ENCODE measurements at regions not wholly inside any gene's neighbourhood (a gene's known extent, or its start where the extent isn't known, plus 50 kb on each side); places are given as distances from the start of the nearest gene placed in this dataset.

DNA sequence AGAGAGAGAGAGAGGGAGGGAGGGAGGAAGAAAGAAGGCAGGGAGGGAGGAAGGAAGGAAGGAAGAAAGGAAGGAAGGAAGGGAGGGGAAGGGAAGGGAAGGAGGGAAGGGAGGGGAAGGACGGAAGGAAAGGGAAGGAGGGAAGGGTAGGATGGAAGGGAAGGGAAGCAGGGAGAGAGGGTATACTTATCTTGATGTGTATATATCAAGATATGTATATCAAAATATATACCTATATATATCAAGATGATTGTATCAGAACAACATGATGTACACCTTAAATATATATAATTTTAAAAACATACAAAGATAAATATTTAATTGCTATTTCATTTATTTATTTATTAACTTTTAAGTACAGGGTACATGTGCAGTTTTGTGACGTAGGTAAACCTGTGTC, 96.8 kb upstream of the ADAMTS16 start:
- TF ChIP-seq, protein P1, sequence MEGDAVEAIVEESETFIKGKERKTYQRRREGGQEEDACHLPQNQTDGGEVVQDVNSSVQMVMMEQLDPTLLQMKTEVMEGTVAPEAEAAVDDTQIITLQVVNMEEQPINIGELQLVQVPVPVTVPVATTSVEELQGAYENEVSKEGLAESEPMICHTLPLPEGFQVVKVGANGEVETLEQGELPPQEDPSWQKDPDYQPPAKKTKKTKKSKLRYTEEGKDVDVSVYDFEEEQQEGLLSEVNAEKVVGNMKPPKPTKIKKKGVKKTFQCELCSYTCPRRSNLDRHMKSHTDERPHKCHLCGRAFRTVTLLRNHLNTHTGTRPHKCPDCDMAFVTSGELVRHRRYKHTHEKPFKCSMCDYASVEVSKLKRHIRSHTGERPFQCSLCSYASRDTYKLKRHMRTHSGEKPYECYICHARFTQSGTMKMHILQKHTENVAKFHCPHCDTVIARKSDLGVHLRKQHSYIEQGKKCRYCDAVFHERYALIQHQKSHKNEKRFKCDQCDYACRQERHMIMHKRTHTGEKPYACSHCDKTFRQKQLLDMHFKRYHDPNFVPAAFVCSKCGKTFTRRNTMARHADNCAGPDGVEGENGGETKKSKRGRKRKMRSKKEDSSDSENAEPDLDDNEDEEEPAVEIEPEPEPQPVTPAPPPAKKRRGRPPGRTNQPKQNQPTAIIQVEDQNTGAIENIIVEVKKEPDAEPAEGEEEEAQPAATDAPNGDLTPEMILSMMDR (IDR thresholded peaks at IDR 0.05): no peak
- Histone ChIP-seq H3K27ac (no peak overlapping the region), H3K36me3 (no peaks in the 10 kb centered on the region), H3K4me3 (no peak overlapping the region), H3K9me3 (no peaks in the 10 kb centered on the region), H3K27me3 (no peaks in the 10 kb centered on the region), H3K4me1 (no peaks in the 10 kb centered on the region)
- 27 to 44% methylated on average over 2 of the region's 2 CpGs for WGBS, 2 donors
- intact Hi-C loops (cut with DNase I): no loop called here
- no peak for DNase-seq
- ATAC-seq: no peak
- FAIRE-seq: no peak

GRCh38 chr5:5044247-5044840, 95.8 kb upstream of the ADAMTS16 start:
- WGBS, 2 donors: 50 to 65% methylated on average over 3 of the region's 3 CpGs
- FAIRE-seq (no peak), DNase-seq (no peak), ATAC-seq (no peak)
- intact Hi-C loops (cut with DNase I): no loop called here
- Histone ChIP-seq H3K4me1 (no peaks in the 10 kb centered on the region), H3K36me3 (no peaks in the 10 kb centered on the region), H3K4me3 (no peak overlapping the region), H3K27ac (no peak overlapping the region), H3K27me3 (no peaks in the 10 kb centered on the region), H3K9me3 (no peaks in the 10 kb centered on the region)
- TF ChIP-seq, protein P1 (IDR thresholded peaks at IDR 0.05): no peak

DNA sequence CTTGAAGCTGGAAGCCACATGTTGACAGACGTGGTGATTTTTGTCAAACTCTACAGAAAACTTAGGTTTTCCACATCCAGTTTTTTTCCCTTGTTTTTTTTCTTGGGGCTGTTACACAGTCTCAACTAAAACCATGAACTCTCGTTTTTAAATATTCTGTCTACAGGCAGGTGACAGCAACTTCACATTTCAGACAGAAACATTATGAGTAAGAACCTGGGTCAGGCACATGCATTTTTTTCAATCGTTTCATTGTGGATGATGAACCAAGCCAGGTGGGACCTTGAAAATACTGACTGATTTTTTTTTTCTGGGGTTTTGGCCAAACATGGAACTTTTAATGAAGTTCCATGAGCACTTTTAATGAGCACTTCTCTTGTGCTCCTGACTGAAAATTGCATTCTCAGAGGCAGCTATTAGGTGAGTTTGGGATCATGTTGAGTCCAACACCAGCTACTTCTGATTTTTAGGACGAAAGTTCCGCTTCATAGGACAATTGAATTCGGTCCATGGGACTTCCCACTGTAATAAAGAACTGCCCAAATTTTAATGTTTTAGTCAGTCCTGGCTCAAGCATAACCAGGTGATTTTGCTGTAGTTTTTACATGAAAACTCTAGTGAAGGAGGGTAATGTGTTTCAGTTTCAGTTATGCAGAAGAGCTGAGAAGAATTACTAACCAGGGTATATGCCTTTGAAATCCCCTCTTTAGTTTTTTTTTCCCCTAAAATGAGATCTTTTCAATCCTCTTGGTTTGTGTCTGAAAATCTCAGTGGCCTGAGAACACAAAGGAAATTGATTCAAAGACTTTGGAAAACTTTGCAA, 93.2 kb upstream of the ADAMTS16 start:
- intact Hi-C loops (cut with DNase I): no loop called here
- no peak for FAIRE-seq
- Histone ChIP-seq H3K36me3 (no peaks in the 10 kb centered on the region), H3K4me3 (no peak overlapping the region), H3K4me1 (no peaks in the 10 kb centered on the region), H3K27ac (no peak overlapping the region), H3K9me3 (no peaks in the 10 kb centered on the region), H3K27me3 (no peaks in the 10 kb centered on the region)
- WGBS, 2 donors: 55 to 63% methylated on average over 6 of the region's 6 CpGs
- ATAC-seq: no peak
- no peak for DNase-seq
- TF ChIP-seq, protein P1 (IDR thresholded peaks at IDR 0.05): no peak

GRCh38 chr5:5050801-5051200, 89.3 kb upstream of the ADAMTS16 start:
- Histone ChIP-seq H3K27ac (no peak overlapping the region), H3K4me3 (no peak overlapping the region), H3K4me1 (no peaks in the 10 kb centered on the region), H3K36me3 (no peaks in the 10 kb centered on the region), H3K27me3 (no peaks in the 10 kb centered on the region), H3K9me3 (no peaks in the 10 kb centered on the region)
- no peak for ATAC-seq
- intact Hi-C loops (cut with DNase I): no loop called here
- DNase-seq: no peak
- TF ChIP-seq, protein P1 (IDR thresholded peaks at IDR 0.05): no peak
- FAIRE-seq: no peak
- 27 to 42% methylated on average over 3 of the region's 3 CpGs for WGBS, 2 donors

DNA sequence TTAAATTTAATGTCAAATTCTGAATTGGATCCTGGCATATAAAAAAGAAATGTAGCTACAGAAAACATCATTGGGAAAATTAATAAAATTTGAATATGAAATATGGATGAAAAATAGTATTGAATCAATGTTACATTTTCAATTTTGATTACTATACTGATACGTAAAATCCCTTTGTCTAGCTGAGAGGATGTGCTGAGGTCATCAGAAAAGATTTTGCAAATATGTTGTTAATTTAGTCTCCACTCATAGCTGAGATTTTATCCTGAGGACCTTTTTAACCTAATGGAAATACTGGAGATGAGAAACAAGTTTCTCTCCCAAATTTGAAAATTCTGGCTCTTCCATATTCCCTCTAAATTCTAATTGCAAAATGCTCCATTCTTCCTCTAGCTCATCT, 84.4 kb upstream of the ADAMTS16 start:
- Histone ChIP-seq H3K4me3 (no peak overlapping the region), H3K36me3 (no peaks in the 10 kb centered on the region), H3K9me3 (no peaks in the 10 kb centered on the region), H3K4me1 (peaks cover 0 to 6% (median 0%) of the 10 kb centered on the region in 3 donors), H3K27me3 (no peaks in the 10 kb centered on the region), H3K27ac (no peak overlapping the region)
- 53 to 76% methylated on average over 1 of the region's 1 CpG for WGBS, 2 donors
- DNase-seq: no peak
- FAIRE-seq: no peak
- TF ChIP-seq, protein P1 (IDR thresholded peaks at IDR 0.05): no peak
- ATAC-seq: no peak
- intact Hi-C loops (cut with DNase I): no loop called here

Data from pancreas (tissue), 10 donors.